H1 (cell line): ENCODE measurements at regions not wholly inside any gene's neighbourhood (a gene's known extent, or its start where the extent isn't known, plus 50 kb on each side); places are given as distances from the start of the nearest gene placed in this dataset.

Experiments used
- CTCF ChIA-PET: fragments of 300-600 bp; sonication (Branson Sonifier 250); formaldehyde crosslinking; loops from one replicate; lab custom pipeline; 2021; ENCODE audit not compliant: partially characterized antibody; lab: Charles Lee
- POLR2A ChIA-PET: fragments of 300-600 bp; sonication (Branson Sonifier 250); formaldehyde crosslinking; loops from one replicate; lab custom pipeline; 2021; ENCODE audit warnings: inconsistent platforms; ENCODE audit not compliant: partially characterized antibody; lab: Charles Lee
- DNase-seq, 2 experiments: peaks; one replicate each; pipeline versions ENCODE4 v3.0.0 to v3.0.0-alpha.2; 2010 to 2022; ENCODE audit warnings: low spot score in 2 of 2, low read depth in 1 of 2, mixed read lengths in 1 of 2
- FAIRE-seq: peaks from 2 replicates; lab custom pipeline; 2011; peaks lifted over from hg19 to GRCh38; lab: Jason Lieb, UNC
- H2AFZ ChIP-seq: 2 replicates; pipeline ENCODE4 v1.8.1; 2012; ENCODE audit warnings: low read length, inconsistent platforms
- H2AK5ac ChIP-seq: 2 replicates; pipeline ENCODE4 v1.6.1; 2013; ENCODE audit warnings: low read depth, low read length
- H2BK120ac ChIP-seq: replicated peaks from 2 replicates; pipeline ENCODE3; 2013; ENCODE audit warnings: low read depth, low read length, inconsistent platforms
- H2BK12ac ChIP-seq: 2 replicates; pipeline ENCODE4 v1.6.1; 2013; ENCODE audit warnings: low read depth, low read length
- H2BK15ac ChIP-seq: 2 replicates; pipeline ENCODE4 v1.6.1; 2013; ENCODE audit warnings: low read length
- H2BK20ac ChIP-seq: 2 replicates; pipeline ENCODE4 v1.6.1; 2013; ENCODE audit warnings: low read length
- H2BK5ac ChIP-seq: 2 replicates; pipeline ENCODE4 v1.6.1; 2013; ENCODE audit warnings: low read depth, low read length
- H3K14ac ChIP-seq: 2 replicates; pipeline ENCODE4 v1.6.1; 2013; ENCODE audit warnings: inconsistent platforms; ENCODE audit not compliant: insufficient read length
- H3K18ac ChIP-seq: 2 replicates; pipeline ENCODE4 v1.6.1; 2013; ENCODE audit warnings: low read length; ENCODE audit errors: extremely low read depth
- H3K23ac ChIP-seq: 2 replicates; pipeline ENCODE4 v1.6.1; 2013; ENCODE audit warnings: inconsistent platforms; ENCODE audit not compliant: insufficient read length
- H3K23me2 ChIP-seq: 2 replicates; pipeline ENCODE4 v1.6.1; 2013; ENCODE audit warnings: low read depth, low read length
- H3K27ac ChIP-seq: 2 replicates; pipeline ENCODE4 v1.6.1; 2011; ENCODE audit warnings: low read depth, low read length, inconsistent platforms
- H3K27me3 ChIP-seq, 4 experiments: replicated peaks in 1 of 4; 1 replicate in 1 of 4; 2 replicates in 3 of 4; pipeline versions ENCODE4 v1.6.1 to v1.8.1; 2011 to 2013; ENCODE audit warnings: low read length in 3 of 4, mild to moderate bottlenecking in 3 of 4, inconsistent platforms in 2 of 4, mixed read lengths in 2 of 4, moderate library complexity in 1 of 4; ENCODE audit not compliant: control insufficient read depth in 3 of 4, insufficient read depth in 3 of 4; ENCODE audit errors: extremely low read depth in 1 of 4
- H3K36me3 ChIP-seq, 4 experiments: 2 replicates each; pipeline versions ENCODE4 v1.6.1 to v1.8.1; 2011 to 2013; ENCODE audit warnings: mild to moderate bottlenecking in 4 of 4, low read length in 3 of 4, moderate library complexity in 2 of 4, control low read depth in 1 of 4, inconsistent platforms in 1 of 4; ENCODE audit not compliant: insufficient read depth in 4 of 4, control insufficient read depth in 2 of 4
- H3K4ac ChIP-seq: replicated peaks from 2 replicates; pipeline ENCODE3; 2013; ENCODE audit warnings: low read length, low read depth, mixed read lengths, inconsistent platforms; ENCODE audit not compliant: insufficient read length
- H3K4me1 ChIP-seq, 4 experiments: replicated peaks in 1 of 4; 1 replicate in 1 of 4; 2 replicates in 3 of 4; pipeline versions ENCODE4 v1.6.1 to v1.8.1; 2011 to 2013; ENCODE audit warnings: low read length in 3 of 4, inconsistent platforms in 2 of 4, mixed read lengths in 1 of 4; ENCODE audit not compliant: insufficient read depth in 4 of 4, control insufficient read depth in 3 of 4
- H3K4me2 ChIP-seq, 2 experiments: 2 replicates each; pipeline versions ENCODE4 v1.6.1 to v1.8.1; 2011 to 2013; ENCODE audit warnings: low read depth in 2 of 2, low read length in 2 of 2, control low read depth in 1 of 2, inconsistent platforms in 1 of 2, mild to moderate bottlenecking in 1 of 2; ENCODE audit not compliant: insufficient read depth in 1 of 2
- H3K4me3 ChIP-seq, 4 experiments: fragments of 200-600, 300-600 bp in 1 of 4; sonication (generic), shearing (Covaris generic), sonication (Bioruptor Twin) in 1 of 4; 2 replicates each; pipeline versions ENCODE4 v1.5.1 to v1.8.1; 2011 to 2016; ENCODE audit warnings: low read length in 4 of 4, low read depth in 3 of 4, control low read depth in 2 of 4, inconsistent platforms in 2 of 4, mild to moderate bottlenecking in 2 of 4, mixed read lengths in 1 of 4, moderate library complexity in 1 of 4; ENCODE audit not compliant: insufficient read depth in 2 of 4; ENCODE audit errors: extremely low read depth in 1 of 4
- H3K56ac ChIP-seq: replicated peaks from 2 replicates; pipeline ENCODE3; 2013; ENCODE audit warnings: low read depth, mild to moderate bottlenecking, mixed read lengths, low read length, inconsistent platforms; ENCODE audit not compliant: insufficient read length
- H3K79me1 ChIP-seq: 2 replicates; pipeline ENCODE4 v1.6.1; 2013; ENCODE audit warnings: low read depth, low read length, control low read depth
- H3K79me2 ChIP-seq, 2 experiments: 2 replicates each; pipeline versions ENCODE4 v1.6.1 to v1.8.1; 2012 to 2013; ENCODE audit warnings: low read length in 2 of 2, mild to moderate bottlenecking in 2 of 2, inconsistent platforms in 1 of 2; ENCODE audit not compliant: insufficient read depth in 2 of 2, control insufficient read depth in 1 of 2
- H3K9ac ChIP-seq, 4 experiments: replicated peaks in 1 of 4; 1 replicate in 1 of 4; 2 replicates in 3 of 4; pipeline versions ENCODE4 v1.6.1 to v1.8.1; 2011 to 2013; ENCODE audit warnings: low read depth in 3 of 4, low read length in 3 of 4, control low read depth in 2 of 4, mild to moderate bottlenecking in 2 of 4, moderate library complexity in 2 of 4, inconsistent platforms in 1 of 4; ENCODE audit errors: extremely low read depth in 1 of 4
- H3K9me3 ChIP-seq, 2 experiments: 2 replicates each; pipeline versions ENCODE4 v1.6.1 to v1.8.1; 2012 to 2013; ENCODE audit warnings: mild to moderate bottlenecking in 2 of 2, moderate library complexity in 2 of 2, control low read depth in 1 of 2, inconsistent platforms in 1 of 2, low read depth in 1 of 2, low read length in 1 of 2, mixed read lengths in 1 of 2; ENCODE audit not compliant: insufficient read depth in 2 of 2
- H4K20me1 ChIP-seq, 2 experiments: replicated peaks in 1 of 2; 2 replicates each; pipeline versions ENCODE3 to v1.8.1; 2011 to 2013; ENCODE audit warnings: inconsistent platforms in 2 of 2, low read length in 2 of 2, mild to moderate bottlenecking in 1 of 2; ENCODE audit not compliant: insufficient read depth in 2 of 2, control insufficient read depth in 1 of 2
- H4K5ac ChIP-seq: 2 replicates; pipeline ENCODE4 v1.6.1; 2013; ENCODE audit warnings: low read length, low read depth, mixed read lengths, inconsistent platforms; ENCODE audit not compliant: insufficient read length
- H4K8ac ChIP-seq: 2 replicates; pipeline ENCODE4 v1.8.0; 2013; ENCODE audit warnings: mild to moderate bottlenecking, moderate library complexity, low read length, inconsistent platforms; ENCODE audit not compliant: insufficient read depth; ENCODE audit errors: extremely low read depth
- H4K91ac ChIP-seq: replicated peaks from 2 replicates; pipeline ENCODE3; 2013; ENCODE audit warnings: low read length, mixed read lengths, inconsistent platforms; ENCODE audit not compliant: insufficient read length
- BCL11A ChIP-seq, 2 experiments: IDR thresholded peaks; one replicate each; pipeline ENCODE4 v1.6.1; 2011; ENCODE audit warnings: low read depth in 2 of 2, low read length in 2 of 2, mild to moderate bottlenecking in 2 of 2
- BRCA1 ChIP-seq: IDR thresholded peaks from 2 replicates; pipeline ENCODE4 v1.6.1; 2012; ENCODE audit warnings: low read depth, low read length, improper control_type of control experiment
- CEBPB ChIP-seq: IDR thresholded peaks from 2 replicates; pipeline ENCODE4 v1.6.1; 2012; ENCODE audit warnings: low read depth, low read length
- CHD2 ChIP-seq: IDR thresholded peaks from 2 replicates; pipeline ENCODE4 v1.6.1; 2012; ENCODE audit warnings: low read length, improper control_type of control experiment
- HDAC6 ChIP-seq: IDR thresholded peaks from one replicate; pipeline ENCODE4 v1.7.1; 2012; ENCODE audit warnings: low read depth, mild to moderate bottlenecking, inconsistent platforms, low read length, moderate library complexity
- KDM4A ChIP-seq: IDR thresholded peaks from one replicate; pipeline ENCODE4 v1.7.1; 2012; ENCODE audit warnings: low read depth, mild to moderate bottlenecking, moderate library complexity, low read length, inconsistent platforms; ENCODE audit not compliant: severe bottlenecking
- NANOG ChIP-seq: IDR thresholded peaks from 2 replicates; pipeline ENCODE4 v1.6.1; 2011; ENCODE audit warnings: low read length, low read depth, mild to moderate bottlenecking, inconsistent platforms; ENCODE audit not compliant: insufficient read depth, poor library complexity, severe bottlenecking
- SIX5 ChIP-seq: IDR thresholded peaks from 2 replicates; pipeline ENCODE4 v1.6.1; 2011; ENCODE audit warnings: mild to moderate bottlenecking, low read depth, low read length
- SP4 ChIP-seq: IDR thresholded peaks from 2 replicates; pipeline ENCODE4 v1.6.1; 2012; ENCODE audit warnings: low read length, inconsistent platforms
- TCF12 ChIP-seq: IDR thresholded peaks from 2 replicates; pipeline ENCODE4 v1.6.1; 2011; ENCODE audit warnings: low read depth, mild to moderate bottlenecking, low read length
- WGBS, 2 experiments: shearing (Covaris generic) in 1 of 2; methylation state at CpG; one replicate each; pipeline versions ENCODE4 v1.1.6 to v1.1.7; 2013 to 2015; ENCODE audit warnings: low lambda C conversion rate in 2 of 2, mixed read lengths in 2 of 2, inconsistent platforms in 1 of 2, low coverage in 1 of 2, missing lambda C conversion rate in 1 of 2; ENCODE audit not compliant: insufficient replicate concordance in 2 of 2, insufficient coverage in 1 of 2, insufficient read length in 1 of 2; ENCODE audit errors: extremely low coverage in 1 of 2, missing lambda C conversion rate in 1 of 2; 5-methylcytosine and 5-hydroxymethylcytosine counted together
- TF ChIP-seq, protein P1 (sequence below), 3 experiments: IDR thresholded peaks; 1 replicate in 2 of 3; 2 replicates in 1 of 3; pipeline versions ENCODE4 v1.5.1 to v1.6.1; 2011; ENCODE audit warnings: low read length in 3 of 3, mild to moderate bottlenecking in 3 of 3, inconsistent platforms in 2 of 3, low read depth in 1 of 3, moderate library complexity in 1 of 3; ENCODE audit not compliant: insufficient read depth in 1 of 3; ENCODE audit errors: control extremely low read depth in 1 of 3

DNA sequence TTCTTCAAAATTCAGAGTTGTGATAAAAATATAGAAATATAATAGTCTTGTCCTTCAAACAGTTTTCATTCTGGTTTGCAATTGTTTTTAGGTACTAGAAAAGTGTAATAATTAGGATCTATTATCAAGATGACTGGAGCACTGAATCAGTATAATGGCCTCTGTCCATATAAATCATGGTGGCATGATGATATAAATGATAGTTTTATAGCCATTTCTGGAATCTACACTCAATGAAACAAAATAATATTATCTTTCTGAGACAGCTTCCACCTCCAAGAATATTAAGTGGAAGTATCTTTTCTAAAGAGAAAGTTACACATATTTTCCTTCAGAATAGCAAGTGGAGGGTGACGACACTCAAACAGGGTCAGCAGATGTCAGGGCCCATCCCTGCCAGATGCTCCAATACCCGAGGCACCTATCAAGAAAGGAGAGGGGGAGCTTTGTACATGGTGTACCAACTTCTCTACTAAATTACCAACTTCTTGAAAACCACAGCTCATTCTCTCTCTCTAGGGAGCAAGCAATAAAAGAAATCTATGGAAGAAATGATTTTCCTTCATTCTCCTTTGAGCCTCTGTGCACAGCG lies 882.7 kb upstream of the CHAC2 start:
- Histone ChIP-seq H3K27me3 (no peaks in the 10 kb centered on the region), H3K4me2 (no peak overlapping the region), H4K20me1 (peaks cover 0 to 6% of the 10 kb centered on the region in 2 experiments), H3K36me3 (no peaks in the 10 kb centered on the region), H2AFZ (no peak overlapping the region), H3K56ac (no peak overlapping the region), H3K79me1 (no peaks in the 10 kb centered on the region), H3K18ac (no peak overlapping the region), H3K9ac (no peak overlapping the region), H4K91ac (no peak overlapping the region), H2BK12ac (no peak overlapping the region), H3K23ac (no peak overlapping the region), H2BK20ac (no peak overlapping the region), H3K4ac (no peak overlapping the region), H2AK5ac (no peak overlapping the region), H2BK15ac (no peak overlapping the region), H4K8ac (no peak overlapping the region), H3K4me1 (no peaks in the 10 kb centered on the region), H3K4me3 (no peak overlapping the region), H3K14ac (no peak overlapping the region), H2BK5ac (no peak overlapping the region), H4K5ac (no peak overlapping the region), H3K23me2 (peaks cover 7% of the 10 kb centered on the region; the same call in 1 of the 2 replicates), H2BK120ac (no peak overlapping the region), H3K9me3 (no peaks in the 10 kb centered on the region), H3K27ac (no peak overlapping the region), H3K79me2 (no peaks in the 10 kb centered on the region)
- FAIRE-seq (no peak), DNase-seq (no peak)
- CTCF ChIA-PET = no interaction called here
- WGBS, 2 experiments = 96% methylated on average over 3 of the region's 3 CpGs; no CpG with 5 or more reads in 1 of the 2 experiments
- POLR2A ChIA-PET = no interaction called here
- TF ChIP-seq BCL11A (IDR thresholded peaks at IDR 0.05; ENCODE audit: low read depth in 2 of 2, low read length in 2 of 2) (no peak), KDM4A (no peak), CEBPB (no peak), NANOG (no peak), TCF12 (no peak), HDAC6 (no peak), CHD2 (no peak), SP4 (no peak), BRCA1 (no peak), SIX5 (no peak)
- TF ChIP-seq, protein P1, sequence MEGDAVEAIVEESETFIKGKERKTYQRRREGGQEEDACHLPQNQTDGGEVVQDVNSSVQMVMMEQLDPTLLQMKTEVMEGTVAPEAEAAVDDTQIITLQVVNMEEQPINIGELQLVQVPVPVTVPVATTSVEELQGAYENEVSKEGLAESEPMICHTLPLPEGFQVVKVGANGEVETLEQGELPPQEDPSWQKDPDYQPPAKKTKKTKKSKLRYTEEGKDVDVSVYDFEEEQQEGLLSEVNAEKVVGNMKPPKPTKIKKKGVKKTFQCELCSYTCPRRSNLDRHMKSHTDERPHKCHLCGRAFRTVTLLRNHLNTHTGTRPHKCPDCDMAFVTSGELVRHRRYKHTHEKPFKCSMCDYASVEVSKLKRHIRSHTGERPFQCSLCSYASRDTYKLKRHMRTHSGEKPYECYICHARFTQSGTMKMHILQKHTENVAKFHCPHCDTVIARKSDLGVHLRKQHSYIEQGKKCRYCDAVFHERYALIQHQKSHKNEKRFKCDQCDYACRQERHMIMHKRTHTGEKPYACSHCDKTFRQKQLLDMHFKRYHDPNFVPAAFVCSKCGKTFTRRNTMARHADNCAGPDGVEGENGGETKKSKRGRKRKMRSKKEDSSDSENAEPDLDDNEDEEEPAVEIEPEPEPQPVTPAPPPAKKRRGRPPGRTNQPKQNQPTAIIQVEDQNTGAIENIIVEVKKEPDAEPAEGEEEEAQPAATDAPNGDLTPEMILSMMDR (IDR thresholded peaks at IDR 0.05; ENCODE audit: control extremely low read depth in 1 of 3, insufficient read depth in 1 of 3, low read depth in 1 of 3, low read length in 3 of 3) = no peak
